ENCODE measurements at regions not wholly inside any gene's neighbourhood (a gene's known extent, or its start where the extent isn't known, plus 50 kb on each side); places are given as distances from the start of the nearest gene placed in this dataset.

- no peaks in the 10 kb centered on the region for H3K4me1 ChIP-seq (ENCODE audit: insufficient read depth, low read length)
- no peaks in the 10 kb centered on the region for H3K9me2 ChIP-seq (replicated peaks; ENCODE audit: low read length)
- POLR2A ChIA-PET (ENCODE audit: unreplicated experiment), result no interaction called here
- H3K4me3 ChIP-seq (ENCODE audit: low read length), result no peak overlapping the region
- H3K79me2 ChIP-seq (ENCODE audit: low read length), result no peaks in the 10 kb centered on the region
- H3K27me3 ChIP-seq (ENCODE audit: low read length), result no peaks in the 10 kb centered on the region
- no peak overlapping the region for H3K9ac ChIP-seq (ENCODE audit: low read length)
- BruUV-seq (replicated peaks), result no TSS peak
- H3K4me2 ChIP-seq (ENCODE audit: low read length), result no peak overlapping the region
- TF ChIP-seq EZH2phosphoT487 (IDR thresholded peaks at IDR 0.05; ENCODE audit: borderline replicate concordance, low read length) (no peak), CTCF (conservative IDR thresholded peaks at IDR 0.05; ENCODE audit: low read depth, low read length) (no peak), EZH2 (IDR thresholded peaks at IDR 0.05; ENCODE audit: low read length, unreplicated experiment) (no peak)
- intact Hi-C loops (cut with micrococcal nuclease), result no loop called here
- H4K20me1 ChIP-seq (ENCODE audit: low read length), result no peaks in the 10 kb centered on the region
- no peaks in the 10 kb centered on the region for H3K9me3 ChIP-seq (ENCODE audit: low read length)
- no peak overlapping the region for H3K27ac ChIP-seq (ENCODE audit: low read length)
- H3K36me3 ChIP-seq (ENCODE audit: low read depth, low read length), result no peaks in the 10 kb centered on the region
- ATAC-seq (no peak), DNase-seq (no peak)
- CTCF ChIA-PET, result no interaction called here
- H3F3A ChIP-seq (ENCODE audit: low read length, unreplicated experiment), result no peaks in the 10 kb centered on the region
- no peak overlapping the region for H2AFZ ChIP-seq (ENCODE audit: low read length)
Measured at GRCh38 chr7:67781841-67782240, 785.2 kb downstream of the TYW1 start.

- TF ChIP-seq EZH2 (IDR thresholded peaks at IDR 0.05; ENCODE audit: low read length, unreplicated experiment), result no peak
- no peak for TF ChIP-seq CTCF (conservative IDR thresholded peaks at IDR 0.05; ENCODE audit: low read depth, low read length)
- no peak for TF ChIP-seq EZH2phosphoT487 (IDR thresholded peaks at IDR 0.05; ENCODE audit: borderline replicate concordance, low read length)
- H3K27ac ChIP-seq (ENCODE audit: low read length), result no peak overlapping the region
- no peaks in the 10 kb centered on the region for H3K79me2 ChIP-seq (ENCODE audit: low read length)
- no peak overlapping the region for H2AFZ ChIP-seq (ENCODE audit: low read length)
- no TSS peak for BruUV-seq (replicated peaks)
- no peaks in the 10 kb centered on the region for H3K9me3 ChIP-seq (ENCODE audit: low read length)
- no peak overlapping the region for H3K4me2 ChIP-seq (ENCODE audit: low read length)
- no peaks in the 10 kb centered on the region for H3K4me1 ChIP-seq (ENCODE audit: insufficient read depth, low read length)
- H3K36me3 ChIP-seq (ENCODE audit: low read depth, low read length), result no peaks in the 10 kb centered on the region
- no peaks in the 10 kb centered on the region for H3K9me2 ChIP-seq (replicated peaks; ENCODE audit: low read length)
- H3K4me3 ChIP-seq (ENCODE audit: low read length), result no peak overlapping the region
- no peak overlapping the region for H3K9ac ChIP-seq (ENCODE audit: low read length)
- ATAC-seq, result no peak
- ChIA-PET CTCF (no interaction called here), POLR2A (ENCODE audit: unreplicated experiment) (no interaction called here)
- no peaks in the 10 kb centered on the region for H3F3A ChIP-seq (ENCODE audit: low read length, unreplicated experiment)
- DNase-seq, result no peak
- intact Hi-C loops (cut with micrococcal nuclease), result no loop called here
- no peaks in the 10 kb centered on the region for H3K27me3 ChIP-seq (ENCODE audit: low read length)
- no peaks in the 10 kb centered on the region for H4K20me1 ChIP-seq (ENCODE audit: low read length)
Measured at GRCh38 chr7:67786021-67786420, 789.4 kb downstream of the TYW1 start.

DNA sequence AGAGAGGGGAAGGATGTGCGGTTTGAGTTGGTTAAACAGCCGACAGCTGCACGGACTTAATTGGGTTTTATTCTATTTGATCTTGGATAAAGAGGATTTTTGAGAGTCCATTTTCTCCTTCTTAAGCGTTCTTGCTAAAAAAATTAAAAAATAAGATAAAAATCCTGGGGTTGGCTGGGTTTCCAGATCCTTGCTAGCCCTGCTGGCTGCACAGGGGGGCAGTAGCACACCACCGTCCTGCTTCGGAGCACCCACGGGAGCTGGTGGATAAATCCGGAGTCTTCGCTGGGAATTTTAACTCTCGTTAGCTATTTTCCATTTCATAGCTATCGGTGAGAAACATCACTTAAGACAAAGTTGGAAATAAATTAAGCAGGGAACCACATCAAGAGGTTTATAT lies 792.0 kb downstream of the TYW1 start:
- H3K4me3 ChIP-seq (ENCODE audit: low read length), result no peak overlapping the region
- intact Hi-C loops (cut with micrococcal nuclease), result no loop called here
- no peak overlapping the region for H3K4me2 ChIP-seq (ENCODE audit: low read length)
- no peak overlapping the region for H3K27ac ChIP-seq (ENCODE audit: low read length)
- no peak for ATAC-seq
- no peak for DNase-seq
- TF ChIP-seq EZH2 (IDR thresholded peaks at IDR 0.05; ENCODE audit: low read length, unreplicated experiment), result no peak
- no peak for TF ChIP-seq EZH2phosphoT487 (IDR thresholded peaks at IDR 0.05; ENCODE audit: borderline replicate concordance, low read length)
- TF ChIP-seq CTCF (conservative IDR thresholded peaks at IDR 0.05; ENCODE audit: low read depth, low read length), result no peak
- no TSS peak for BruUV-seq (replicated peaks)
- no peak overlapping the region for H2AFZ ChIP-seq (ENCODE audit: low read length)
- no peaks in the 10 kb centered on the region for H3F3A ChIP-seq (ENCODE audit: low read length, unreplicated experiment)
- H3K4me1 ChIP-seq (ENCODE audit: insufficient read depth, low read length), result no peaks in the 10 kb centered on the region
- H3K9ac ChIP-seq (ENCODE audit: low read length), result no peak overlapping the region
- CTCF ChIA-PET, result no interaction called here
- no peaks in the 10 kb centered on the region for H4K20me1 ChIP-seq (ENCODE audit: low read length)
- H3K79me2 ChIP-seq (ENCODE audit: low read length), result no peaks in the 10 kb centered on the region
- POLR2A ChIA-PET (ENCODE audit: unreplicated experiment), result no interaction called here
- H3K36me3 ChIP-seq (ENCODE audit: low read depth, low read length), result no peaks in the 10 kb centered on the region
- H3K9me2 ChIP-seq (replicated peaks; ENCODE audit: low read length), result no peaks in the 10 kb centered on the region
- no peaks in the 10 kb centered on the region for H3K27me3 ChIP-seq (ENCODE audit: low read length)
- no peaks in the 10 kb centered on the region for H3K9me3 ChIP-seq (ENCODE audit: low read length)
